A673 (cell line): ENCODE measurements at regions not wholly inside any gene's neighbourhood (a gene's known extent, or its start where the extent isn't known, plus 50 kb on each side); places are given as distances from the start of the nearest gene placed in this dataset.

ENCODE experiments used
- EZH2 ChIP-seq: fragments of 200-600 bp; sonication (generic); IDR thresholded peaks from 2 replicates; pipeline ENCODE4 v1.6.1; 2017; ENCODE audit warnings: borderline replicate concordance, low read depth, mild to moderate bottlenecking, mixed read lengths, antibody characterized with exemption, low read length; ENCODE audit not compliant: poor library complexity, severe bottlenecking
- TF ChIP-seq, protein P1 (sequence below): fragments of 300-800, 200-600 bp; sonication (generic); conservative IDR thresholded peaks from 2 replicates; pipeline ENCODE4 v1.5.1; 2017; ENCODE audit warnings: low read depth, mild to moderate bottlenecking, antibody characterized with exemption, low read length, moderate library complexity, mixed read lengths

DNA sequence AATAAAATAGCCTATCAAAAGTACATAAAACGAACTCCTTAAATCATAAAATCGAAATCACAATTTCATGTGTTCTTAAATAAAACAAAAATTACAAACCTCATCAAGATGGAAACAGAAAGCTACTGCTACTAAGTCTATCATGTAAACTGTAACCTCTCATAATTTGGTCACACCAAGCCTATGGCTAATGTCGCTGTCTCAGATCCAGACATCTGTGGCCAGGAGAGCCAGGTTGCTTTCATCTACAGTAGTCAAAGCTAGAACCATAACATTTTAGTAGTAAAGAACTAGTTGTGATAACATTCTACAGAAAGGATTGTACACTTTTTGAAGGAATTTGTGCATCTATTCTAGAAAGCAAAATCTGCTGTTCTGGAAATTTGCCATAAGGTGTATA is 197.4 kb upstream of the MBNL1 start:
- TF ChIP-seq, protein P1, sequence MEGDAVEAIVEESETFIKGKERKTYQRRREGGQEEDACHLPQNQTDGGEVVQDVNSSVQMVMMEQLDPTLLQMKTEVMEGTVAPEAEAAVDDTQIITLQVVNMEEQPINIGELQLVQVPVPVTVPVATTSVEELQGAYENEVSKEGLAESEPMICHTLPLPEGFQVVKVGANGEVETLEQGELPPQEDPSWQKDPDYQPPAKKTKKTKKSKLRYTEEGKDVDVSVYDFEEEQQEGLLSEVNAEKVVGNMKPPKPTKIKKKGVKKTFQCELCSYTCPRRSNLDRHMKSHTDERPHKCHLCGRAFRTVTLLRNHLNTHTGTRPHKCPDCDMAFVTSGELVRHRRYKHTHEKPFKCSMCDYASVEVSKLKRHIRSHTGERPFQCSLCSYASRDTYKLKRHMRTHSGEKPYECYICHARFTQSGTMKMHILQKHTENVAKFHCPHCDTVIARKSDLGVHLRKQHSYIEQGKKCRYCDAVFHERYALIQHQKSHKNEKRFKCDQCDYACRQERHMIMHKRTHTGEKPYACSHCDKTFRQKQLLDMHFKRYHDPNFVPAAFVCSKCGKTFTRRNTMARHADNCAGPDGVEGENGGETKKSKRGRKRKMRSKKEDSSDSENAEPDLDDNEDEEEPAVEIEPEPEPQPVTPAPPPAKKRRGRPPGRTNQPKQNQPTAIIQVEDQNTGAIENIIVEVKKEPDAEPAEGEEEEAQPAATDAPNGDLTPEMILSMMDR = no peak
- no peak for TF ChIP-seq EZH2
